HG03575 (cell line): ENCODE measurements at regions not wholly inside any gene's neighbourhood (a gene's known extent, or its start where the extent isn't known, plus 50 kb on each side); places are given as distances from the start of the nearest gene placed in this dataset.

Experiments
- ATAC-seq: cut with Tn5 transposase; IDR thresholded peaks from one replicate; pipeline ENCODE4 v1.9.1; 2021; ENCODE audit not compliant: unreplicated experiment, insufficient number of reproducible peaks, low FRiP score; ENCODE audit errors: extremely low read depth

GRCh38 chr21:35343046-35343819 lies 294.1 kb upstream of the RUNX1 start:
- no peak for ATAC-seq

GRCh38 chr21:35342440-35342839 lies 293.3 kb upstream of the RUNX1 start:
- peak; percentile 85 for ATAC-seq

- ATAC-seq, result no peak
These were observed 291.2 kb upstream of the RUNX1 start for GRCh38 chr21:35340273-35340672.

- no peak for ATAC-seq
These were observed 290.0 kb upstream of the RUNX1 start for GRCh38 chr21:35338881-35339632.

- ATAC-seq, result no peak
These were observed 289.2 kb upstream of the RUNX1 start for GRCh38 chr21:35338281-35338680.

GRCh38 chr21:35337573-35337972 lies 288.5 kb upstream of the RUNX1 start:
- ATAC-seq, result no peak

GRCh38 chr21:35336534-35336933 lies 287.4 kb upstream of the RUNX1 start:
- no peak for ATAC-seq

GRCh38 chr21:35335951-35336446 lies 286.9 kb upstream of the RUNX1 start:
- ATAC-seq, result no peak

- ATAC-seq, result no peak
These were observed 284.9 kb upstream of the RUNX1 start for GRCh38 chr21:35333831-35334618.

GRCh38 chr21:35332841-35333426 lies 283.8 kb upstream of the RUNX1 start:
- ATAC-seq, result no peak

GRCh38 chr21:35329940-35330660 lies 281.0 kb upstream of the RUNX1 start:
- no peak for ATAC-seq

GRCh38 chr21:35328856-35329455 lies 279.9 kb upstream of the RUNX1 start:
- no peak for ATAC-seq

GRCh38 chr21:35326677-35327076 lies 277.6 kb upstream of the RUNX1 start:
- no peak for ATAC-seq

- ATAC-seq, result no peak
These were observed 276.9 kb upstream of the RUNX1 start for GRCh38 chr21:35325953-35326352.

- no peak for ATAC-seq
These were observed 275.5 kb upstream of the RUNX1 start for GRCh38 chr21:35324372-35325220.

- ATAC-seq, result no peak
These were observed 274.8 kb upstream of the RUNX1 start for GRCh38 chr21:35323947-35324346.
